ENCODE measurements at regions not wholly inside any gene's neighbourhood (a gene's known extent, or its start where the extent isn't known, plus 50 kb on each side); places are given as distances from the start of the nearest gene placed in this dataset.
"Not testable (repeated sequence)": the region's sequence is repeated elsewhere in the genome, so short reads cannot be mapped to it uniquely, and the experiment has no call there.

DNA sequence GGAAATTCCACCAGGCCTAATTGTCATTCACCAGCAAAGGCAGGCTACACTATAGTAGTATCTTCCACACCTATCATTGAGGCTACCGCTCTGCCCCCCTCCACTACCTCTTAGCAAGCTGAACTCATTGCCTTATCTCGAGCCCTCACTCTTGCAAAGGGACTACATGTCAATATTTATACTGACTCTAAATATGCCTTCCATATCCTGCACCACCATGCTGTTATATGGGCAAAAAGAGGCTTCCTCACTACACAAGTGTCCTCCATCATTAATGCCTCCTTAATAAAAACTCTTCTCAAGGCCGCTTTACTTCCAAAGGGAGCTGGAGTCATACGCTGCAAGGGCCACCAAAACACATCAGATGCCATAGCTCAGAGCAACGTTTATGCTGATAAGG is 127.2 kb upstream of the TRIM24 start:
- FAIRE-seq; H4K20me1 ChIP-seq (ENCODE audit: control insufficient read depth, insufficient read depth); H3K27me3 ChIP-seq (replicated peaks in 1 of 2; ENCODE audit: control insufficient read depth in 2 of 2, insufficient read depth in 2 of 2, low read length in 1 of 2); H3K79me2 ChIP-seq (ENCODE audit: control insufficient read depth, insufficient read depth, low read length); SMC1A ChIA-PET (ENCODE audit: uncharacterized antibody, unreplicated experiment); H3K4me1 ChIP-seq (ENCODE audit: control insufficient read depth, insufficient read depth, low read length); H3K4me2 ChIP-seq (ENCODE audit: control insufficient read depth, insufficient read depth); BruUV-seq (replicated peaks); H3K9ac ChIP-seq (ENCODE audit: control insufficient read depth, insufficient read depth, low read length); RAD21 ChIA-PET (ENCODE audit: unreplicated experiment); H3K36me3 ChIP-seq (ENCODE audit: control insufficient read depth in 2 of 2, insufficient read depth in 2 of 2, low read length in 1 of 2); CTCF ChIA-PET; H3K9me3 ChIP-seq (replicated peaks; ENCODE audit: control insufficient read depth, insufficient read depth, low read length); H3K27ac ChIP-seq (ENCODE audit: control insufficient read depth, insufficient read depth); intact Hi-C loops (cut with micrococcal nuclease; ENCODE audit: unreplicated experiment); in situ Hi-C loops (cut with MboI); POLR2A ChIA-PET; H2AFZ ChIP-seq (ENCODE audit: control insufficient read depth, low read depth, low read length); DNase-seq (ENCODE audit: low read depth, low spot score); ATAC-seq; H3K4me3 ChIP-seq: not testable (repeated sequence)
- WGBS (ENCODE audit: insufficient coverage, insufficient replicate concordance, low lambda C conversion rate, missing lambda C conversion rate), result 16% methylated on average over 5 of the region's 5 CpGs

DNA sequence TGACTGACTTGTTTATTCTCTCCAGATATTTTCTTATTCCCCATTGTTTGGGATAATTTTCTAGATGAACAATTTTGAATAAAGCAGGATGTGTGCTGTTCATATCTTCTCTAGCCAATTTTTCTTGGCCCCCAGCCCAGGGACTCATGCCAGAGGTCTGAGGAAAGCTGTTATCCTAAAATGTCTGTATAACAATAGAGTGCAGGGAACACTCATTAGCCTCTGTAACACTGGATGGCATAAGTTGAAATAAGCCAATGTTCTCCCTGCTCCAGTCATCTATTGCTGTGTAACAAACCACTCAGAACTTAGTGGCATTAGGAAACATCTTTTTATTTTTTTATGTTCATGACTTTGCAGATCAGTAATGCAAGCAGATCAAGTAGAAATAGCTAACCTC is 121.7 kb upstream of the TRIM24 start:
- H2AFZ ChIP-seq (ENCODE audit: control insufficient read depth, low read depth, low read length), result no peak overlapping the region
- H4K20me1 ChIP-seq (ENCODE audit: control insufficient read depth, insufficient read depth), result no peaks in the 10 kb centered on the region
- H3K9me3 ChIP-seq (replicated peaks; ENCODE audit: control insufficient read depth, insufficient read depth, low read length), result no peaks in the 10 kb centered on the region; the same call in 2 of the 3 replicates
- no peak for FAIRE-seq
- no peak for ATAC-seq
- no peak overlapping the region for H3K4me3 ChIP-seq
- TF ChIP-seq ATF7 (IDR thresholded peaks at IDR 0.05; ENCODE audit: low read depth), result no peak
- TF ChIP-seq MYC (IDR thresholded peaks at IDR 0.05; ENCODE audit: insufficient read depth, insufficient read length, insufficient replicate concordance, low read length, severe bottlenecking), result no peak
- TF ChIP-seq WRNIP1 (IDR thresholded peaks at IDR 0.05; ENCODE audit: borderline replicate concordance, low read depth, low read length), result no peak
- no peak for TF ChIP-seq PBX3 (IDR thresholded peaks at IDR 0.05; ENCODE audit: insufficient replicate concordance, low read depth, low read length)
- TF ChIP-seq POLR2AphosphoS2 (IDR thresholded peaks at IDR 0.05; ENCODE audit: low read depth, low read length), result no peak
- TF ChIP-seq, protein P1, sequence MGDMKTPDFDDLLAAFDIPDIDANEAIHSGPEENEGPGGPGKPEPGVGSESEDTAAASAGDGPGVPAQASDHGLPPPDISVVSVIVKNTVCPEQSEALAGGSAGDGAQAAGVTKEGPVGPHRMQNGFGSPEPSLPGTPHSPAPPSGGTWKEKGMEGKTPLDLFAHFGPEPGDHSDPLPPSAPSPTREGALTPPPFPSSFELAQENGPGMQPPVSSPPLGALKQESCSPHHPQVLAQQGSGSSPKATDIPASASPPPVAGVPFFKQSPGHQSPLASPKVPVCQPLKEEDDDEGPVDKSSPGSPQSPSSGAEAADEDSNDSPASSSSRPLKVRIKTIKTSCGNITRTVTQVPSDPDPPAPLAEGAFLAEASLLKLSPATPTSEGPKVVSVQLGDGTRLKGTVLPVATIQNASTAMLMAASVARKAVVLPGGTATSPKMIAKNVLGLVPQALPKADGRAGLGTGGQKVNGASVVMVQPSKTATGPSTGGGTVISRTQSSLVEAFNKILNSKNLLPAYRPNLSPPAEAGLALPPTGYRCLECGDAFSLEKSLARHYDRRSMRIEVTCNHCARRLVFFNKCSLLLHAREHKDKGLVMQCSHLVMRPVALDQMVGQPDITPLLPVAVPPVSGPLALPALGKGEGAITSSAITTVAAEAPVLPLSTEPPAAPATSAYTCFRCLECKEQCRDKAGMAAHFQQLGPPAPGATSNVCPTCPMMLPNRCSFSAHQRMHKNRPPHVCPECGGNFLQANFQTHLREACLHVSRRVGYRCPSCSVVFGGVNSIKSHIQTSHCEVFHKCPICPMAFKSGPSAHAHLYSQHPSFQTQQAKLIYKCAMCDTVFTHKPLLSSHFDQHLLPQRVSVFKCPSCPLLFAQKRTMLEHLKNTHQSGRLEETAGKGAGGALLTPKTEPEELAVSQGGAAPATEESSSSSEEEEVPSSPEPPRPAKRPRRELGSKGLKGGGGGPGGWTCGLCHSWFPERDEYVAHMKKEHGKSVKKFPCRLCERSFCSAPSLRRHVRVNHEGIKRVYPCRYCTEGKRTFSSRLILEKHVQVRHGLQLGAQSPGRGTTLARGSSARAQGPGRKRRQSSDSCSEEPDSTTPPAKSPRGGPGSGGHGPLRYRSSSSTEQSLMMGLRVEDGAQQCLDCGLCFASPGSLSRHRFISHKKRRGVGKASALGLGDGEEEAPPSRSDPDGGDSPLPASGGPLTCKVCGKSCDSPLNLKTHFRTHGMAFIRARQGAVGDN (IDR thresholded peaks at IDR 0.05), result no peak
- TF ChIP-seq KLF5 (IDR thresholded peaks at IDR 0.05; ENCODE audit: partially characterized antibody), result no peak
- TF ChIP-seq TARDBP (IDR thresholded peaks at IDR 0.05; ENCODE audit: borderline replicate concordance), result no peak
- no peak for TF ChIP-seq SMARCA5 (IDR thresholded peaks at IDR 0.05)
- no peak for TF ChIP-seq YBX1 (IDR thresholded peaks at IDR 0.05)
- no peak for TF ChIP-seq SIX5 (IDR thresholded peaks at IDR 0.05; ENCODE audit: low read depth, low read length, severe bottlenecking)
- BruUV-seq (replicated peaks), result no TSS peak
- H3K4me2 ChIP-seq (ENCODE audit: control insufficient read depth, insufficient read depth), result no peak overlapping the region
- RAD21 ChIA-PET (ENCODE audit: unreplicated experiment), result no interaction called here
- no peak overlapping the region for H3K27ac ChIP-seq (ENCODE audit: control insufficient read depth, insufficient read depth)
- POLR2A ChIA-PET, result no interaction called here
- in situ Hi-C loops (cut with MboI) (no loop called here), intact Hi-C loops (cut with micrococcal nuclease; ENCODE audit: unreplicated experiment) (no loop called here)
- SMC1A ChIA-PET (ENCODE audit: uncharacterized antibody, unreplicated experiment), result interaction anchor here (0.6 kb wide), 1 partner anchor 1603 kb away, joined by 4 read pairs; no protein-coding TSS in a partner anchor
- CTCF ChIA-PET, result interaction anchor here (0.5 kb wide), 1 partner anchor 98 kb away, joined by 3 read pairs; no protein-coding TSS in a partner anchor
- H3K9ac ChIP-seq (ENCODE audit: control insufficient read depth, insufficient read depth, low read length), result no peak overlapping the region
- H3K27me3 ChIP-seq (replicated peaks in 1 of 2; ENCODE audit: control insufficient read depth in 2 of 2, insufficient read depth in 2 of 2, low read length in 1 of 2), result no peaks in the 10 kb centered on the region
- no peaks in the 10 kb centered on the region for H3K4me1 ChIP-seq (ENCODE audit: control insufficient read depth, insufficient read depth, low read length)
- no peak for DNase-seq (ENCODE audit: low read depth, low spot score)
- H3K79me2 ChIP-seq (ENCODE audit: control insufficient read depth, insufficient read depth, low read length), result no peaks in the 10 kb centered on the region
- no peaks in the 10 kb centered on the region for H3K36me3 ChIP-seq (ENCODE audit: control insufficient read depth in 2 of 2, insufficient read depth in 2 of 2, low read length in 1 of 2)
